Thymus (tissue), 11 donors: ENCODE measurements at regions not wholly inside any gene's neighbourhood (a gene's known extent, or its start where the extent isn't known, plus 50 kb on each side); places are given as distances from the start of the nearest gene placed in this dataset.

Experiments used
- DNase-seq, 9 donors: peaks; one replicate each; pipeline ENCODE4 v3.0.0-alpha.2; 2013; ENCODE audit warnings: low spot score in 9 of 9, low read depth in 6 of 9, missing footprints in 1 of 9
- H3K27ac ChIP-seq, 2 donors: one replicate each; pipeline ENCODE4 v1.5.1; 2013; ENCODE audit warnings: control low read depth in 1 of 2, low read depth in 1 of 2, low read length in 1 of 2, mild to moderate bottlenecking in 1 of 2, moderate library complexity in 1 of 2
- H3K27me3 ChIP-seq, 2 donors: one replicate each; pipeline ENCODE4 v1.5.1; 2013; ENCODE audit warnings: low read length in 1 of 2; ENCODE audit not compliant: control insufficient read depth in 2 of 2, insufficient read depth in 1 of 2
- H3K36me3 ChIP-seq, 2 donors: one replicate each; pipeline ENCODE4 v1.5.1; 2013; ENCODE audit warnings: low read length in 1 of 2, mild to moderate bottlenecking in 1 of 2, moderate library complexity in 1 of 2; ENCODE audit not compliant: control insufficient read depth in 2 of 2, insufficient read depth in 2 of 2
- H3K4me1 ChIP-seq, 2 donors: one replicate each; pipeline ENCODE4 v1.5.1; 2013; ENCODE audit warnings: low read length in 2 of 2; ENCODE audit not compliant: control insufficient read depth in 2 of 2, insufficient read depth in 2 of 2
- H3K4me3 ChIP-seq, 2 donors: one replicate each; pipeline ENCODE4 v1.5.1; 2013; ENCODE audit warnings: low read length in 2 of 2, control low read depth in 1 of 2, mild to moderate bottlenecking in 1 of 2
- H3K9me3 ChIP-seq, 2 donors: one replicate each; pipeline ENCODE4 v1.5.1; 2013; ENCODE audit warnings: low read length in 1 of 2, mild to moderate bottlenecking in 1 of 2; ENCODE audit not compliant: control insufficient read depth in 2 of 2, insufficient read depth in 1 of 2
- WGBS: extraction: QIAGEN DNeasy Blood & Tissue Kit; methylation state at CpG from one replicate; pipeline ENCODE4 v1.1.7; 2013; 5-methylcytosine and 5-hydroxymethylcytosine counted together
- donor health status: healthy.

DNA sequence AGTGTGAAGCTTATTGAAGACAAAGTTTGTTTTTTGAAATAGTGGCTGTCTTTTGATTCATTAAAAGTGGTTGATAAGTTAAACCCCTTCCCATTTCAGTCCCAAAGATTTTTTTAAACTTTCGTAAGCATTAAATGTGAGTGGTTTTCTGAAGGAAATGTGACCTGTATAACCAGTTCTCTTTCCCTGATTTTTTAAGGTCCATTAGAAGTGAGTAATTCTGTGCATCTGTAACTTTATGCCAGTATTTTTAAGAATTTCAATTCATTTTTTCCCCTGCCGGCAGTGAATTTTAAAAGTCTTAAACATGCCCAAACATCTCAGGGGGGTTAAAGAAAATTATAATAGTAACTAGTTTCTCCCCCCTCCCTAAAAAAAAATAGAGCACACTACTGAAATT is 254.6 kb upstream of the SP8 start:
- no peaks in the 10 kb centered on the region for H3K9me3 ChIP-seq
- no peaks in the 10 kb centered on the region for H3K27me3 ChIP-seq
- H3K27ac ChIP-seq = no peak overlapping the region
- no peaks in the 10 kb centered on the region for H3K36me3 ChIP-seq
- DNase-seq = no peak
- H3K4me3 ChIP-seq = no peak overlapping the region
- H3K4me1 ChIP-seq = no peaks in the 10 kb centered on the region
- 96% methylated on average over 2 of the region's 2 CpGs for WGBS

DNA sequence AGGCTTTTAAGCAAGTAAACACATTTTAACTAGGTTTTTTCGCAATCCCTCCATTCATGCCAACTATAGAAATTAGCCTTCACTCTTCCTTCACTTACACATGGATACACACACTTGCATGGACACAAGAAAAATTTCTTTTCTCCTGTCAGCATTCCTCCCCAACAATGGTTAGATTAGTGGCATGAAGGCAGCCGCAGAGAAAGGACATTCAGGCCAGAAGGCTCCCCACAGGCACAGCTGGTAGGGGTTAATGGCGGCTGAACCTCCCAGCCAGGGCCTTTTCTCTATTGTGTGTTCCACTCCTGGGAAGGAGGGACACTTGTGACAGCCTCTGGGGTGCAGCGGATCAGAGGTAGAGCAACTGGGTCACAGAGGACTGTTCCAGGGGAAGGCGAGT is 255.0 kb upstream of the SP8 start:
- 94% methylated on average over 5 of the region's 5 CpGs for WGBS
- Histone ChIP-seq H3K4me3 (no peak overlapping the region), H3K27me3 (no peaks in the 10 kb centered on the region), H3K4me1 (no peaks in the 10 kb centered on the region), H3K9me3 (no peaks in the 10 kb centered on the region), H3K36me3 (no peaks in the 10 kb centered on the region), H3K27ac (no peak overlapping the region)
- DNase-seq = no peak

DNA sequence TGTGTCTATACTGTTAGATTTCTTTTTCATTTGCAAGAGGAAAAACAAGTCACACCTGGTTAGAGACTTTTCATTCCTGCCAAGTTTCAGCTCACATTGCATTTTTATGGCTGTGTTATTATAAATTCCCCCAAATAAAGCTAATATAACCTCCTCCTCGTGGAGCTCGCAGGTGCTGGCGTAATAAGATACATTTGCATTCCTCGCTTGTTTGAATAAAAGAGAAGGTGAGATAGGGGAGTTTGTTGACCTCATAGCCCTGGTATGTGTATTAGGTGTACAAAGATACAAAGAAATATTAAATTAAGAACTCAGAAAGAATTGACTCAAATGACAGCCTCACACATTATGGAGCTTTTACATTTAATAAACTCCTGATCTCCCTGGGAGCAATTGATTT is 257.7 kb upstream of the SP8 start:
- WGBS = 92% methylated on average over 4 of the region's 4 CpGs
- no peaks in the 10 kb centered on the region for H3K9me3 ChIP-seq
- no peak overlapping the region for H3K4me3 ChIP-seq
- no peaks in the 10 kb centered on the region for H3K4me1 ChIP-seq
- no peaks in the 10 kb centered on the region for H3K36me3 ChIP-seq
- DNase-seq = peak in 2 of 9 donors; percentile 3 to 16
- H3K27ac ChIP-seq = peak overlapping the region in 1 of 2 donors; percentile 34
- no peaks in the 10 kb centered on the region for H3K27me3 ChIP-seq

DNA sequence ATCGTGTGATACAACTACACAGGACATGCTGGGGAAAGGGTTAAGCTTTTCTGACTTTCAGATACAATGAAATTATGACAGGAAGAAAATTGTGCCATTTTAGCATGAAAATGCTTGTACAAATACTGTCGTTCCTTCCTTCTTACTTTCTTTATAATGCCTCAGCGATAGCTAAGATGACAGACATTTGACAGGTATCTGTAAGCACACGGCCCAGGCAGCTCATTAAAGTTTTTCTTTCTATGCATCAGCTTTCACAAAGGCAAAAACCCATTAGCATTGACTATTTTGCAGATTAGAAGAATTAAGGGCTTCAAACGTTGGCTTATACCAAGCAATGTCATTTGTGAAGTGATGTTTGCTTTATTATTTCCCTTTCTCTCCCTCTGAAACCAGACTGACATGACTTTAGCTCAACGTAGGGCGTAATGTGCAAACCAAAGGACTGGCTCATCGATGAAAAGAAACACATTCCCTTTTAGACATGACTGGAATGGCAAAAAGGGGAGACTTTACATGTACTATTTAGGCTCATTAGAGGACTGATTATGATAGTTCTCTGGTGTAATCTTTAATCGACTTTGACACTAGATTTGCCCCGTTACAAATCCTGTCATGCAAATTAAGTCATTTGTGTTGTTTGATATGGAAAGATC is 258.4 kb upstream of the SP8 start:
- no peak overlapping the region for H3K4me3 ChIP-seq
- 85% methylated on average over 10 of the region's 10 CpGs for WGBS
- no peaks in the 10 kb centered on the region for H3K9me3 ChIP-seq
- no peak for DNase-seq
- peak overlapping the region in 1 of 2 donors; percentile 34 for H3K27ac ChIP-seq
- no peaks in the 10 kb centered on the region for H3K4me1 ChIP-seq
- no peaks in the 10 kb centered on the region for H3K27me3 ChIP-seq
- H3K36me3 ChIP-seq = no peaks in the 10 kb centered on the region

DNA sequence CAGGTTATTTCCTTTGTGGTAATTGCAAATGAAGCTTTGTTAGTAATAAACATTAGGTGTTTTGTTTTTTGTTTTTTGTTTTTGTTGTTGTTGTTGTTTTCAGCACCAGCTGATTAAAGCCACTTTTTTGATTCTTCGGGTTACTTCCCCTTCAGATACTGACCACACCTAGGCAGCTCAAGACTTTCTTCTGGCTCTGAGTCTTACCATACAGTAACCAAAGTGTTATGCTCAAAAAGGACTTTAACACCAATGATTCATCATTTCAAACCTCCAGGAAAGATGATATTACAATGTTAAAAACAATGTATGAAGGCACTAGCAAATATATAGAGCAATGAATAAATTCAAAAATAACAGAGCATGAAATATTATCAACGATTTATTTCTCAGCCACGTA is 265.2 kb upstream of the SP8 start:
- Histone ChIP-seq H3K36me3 (no peaks in the 10 kb centered on the region), H3K27me3 (no peaks in the 10 kb centered on the region), H3K4me1 (no peaks in the 10 kb centered on the region), H3K9me3 (no peaks in the 10 kb centered on the region), H3K27ac (no peak overlapping the region), H3K4me3 (no peak overlapping the region)
- WGBS = 94% methylated on average over 3 of the region's 3 CpGs
- DNase-seq = no peak

GRCh38 chr7:21054427-21055112 is 267.9 kb upstream of the SP8 start:
- H3K36me3 ChIP-seq = no peaks in the 10 kb centered on the region
- H3K27me3 ChIP-seq = no peaks in the 10 kb centered on the region
- no peak for DNase-seq
- no peaks in the 10 kb centered on the region for H3K9me3 ChIP-seq
- no peak overlapping the region for H3K4me3 ChIP-seq
- WGBS = 96% methylated on average over 5 of the region's 5 CpGs
- H3K27ac ChIP-seq = no peak overlapping the region
- H3K4me1 ChIP-seq = no peaks in the 10 kb centered on the region

DNA sequence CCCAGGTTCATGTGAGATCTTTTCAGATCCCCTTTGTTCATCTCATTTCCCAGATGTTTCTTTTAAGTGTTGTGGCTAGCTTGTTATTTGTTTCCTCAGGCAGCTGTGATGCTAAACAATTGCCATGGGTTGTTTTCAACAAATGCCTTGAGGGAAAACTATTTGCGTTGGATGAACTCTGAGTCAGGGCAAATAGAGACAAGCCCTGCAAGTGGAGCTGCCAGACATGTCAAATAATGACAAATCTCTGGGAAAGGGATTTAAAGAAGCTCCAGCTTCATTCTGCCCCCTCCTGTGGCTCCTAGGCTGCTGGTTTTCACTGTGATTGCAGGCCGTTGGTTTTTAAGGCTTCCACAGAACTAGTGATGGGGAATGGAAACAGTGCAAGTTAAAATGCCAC is 272.4 kb upstream of the SP8 start:
- Histone ChIP-seq H3K27ac (no peak overlapping the region), H3K4me3 (no peak overlapping the region), H3K27me3 (no peaks in the 10 kb centered on the region), H3K9me3 (no peaks in the 10 kb centered on the region), H3K36me3 (no peaks in the 10 kb centered on the region), H3K4me1 (no peaks in the 10 kb centered on the region)
- DNase-seq = no peak
- WGBS = 92% methylated on average over 2 of the region's 2 CpGs

GRCh38 chr7:21063106-21063505 is 276.4 kb upstream of the SP8 start:
- Histone ChIP-seq H3K27me3 (no peaks in the 10 kb centered on the region), H3K4me1 (no peaks in the 10 kb centered on the region), H3K9me3 (no peaks in the 10 kb centered on the region), H3K4me3 (no peak overlapping the region), H3K36me3 (no peaks in the 10 kb centered on the region), H3K27ac (no peak overlapping the region)
- no peak for DNase-seq
- WGBS = 95% methylated on average over 2 of the region's 2 CpGs

DNA sequence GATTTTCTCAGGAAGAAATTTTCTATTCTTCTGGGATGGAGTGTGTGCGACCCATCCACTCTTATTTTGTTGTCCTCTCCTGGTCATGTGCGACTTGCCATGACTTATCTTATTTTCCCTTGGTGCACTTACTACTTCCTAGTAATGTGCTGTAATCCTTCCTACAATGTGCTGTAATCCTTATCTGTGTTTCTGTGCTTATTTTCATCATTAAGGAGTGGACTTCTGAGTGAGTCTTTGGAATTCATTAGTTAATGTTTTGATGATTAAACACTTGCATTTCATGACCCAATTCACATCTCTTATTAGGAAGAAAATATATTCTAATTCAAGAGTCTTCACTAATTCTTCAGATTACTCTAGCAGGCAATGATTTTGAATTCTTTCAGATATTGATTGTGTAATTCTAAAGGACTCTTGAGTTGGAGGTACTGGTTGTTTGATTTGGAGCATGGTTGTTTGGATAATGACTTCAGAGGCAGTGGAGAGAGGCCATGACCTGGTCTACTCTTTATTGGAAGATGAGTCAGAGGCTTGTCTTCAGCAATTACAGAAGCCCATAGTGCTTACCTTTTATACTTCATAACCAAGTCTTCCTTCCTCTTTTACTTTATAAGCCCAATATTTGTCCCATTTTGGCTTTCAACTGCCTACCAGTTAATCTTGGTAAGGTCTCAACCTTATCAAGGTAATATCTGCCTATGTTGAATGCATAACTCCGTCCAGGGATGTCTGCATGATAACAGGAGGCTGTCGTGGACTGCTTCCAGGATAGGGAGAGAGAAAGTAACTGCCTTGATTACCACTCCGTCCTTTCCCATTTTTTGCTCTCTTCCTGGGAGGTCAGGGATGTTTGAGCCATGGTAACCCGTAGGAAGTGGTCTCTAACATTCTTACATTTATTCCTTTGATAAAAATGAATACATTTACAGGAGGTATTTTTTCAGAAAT is 278.3 kb upstream of the SP8 start:
- Histone ChIP-seq H3K4me1 (no peaks in the 10 kb centered on the region), H3K4me3 (no peak overlapping the region), H3K36me3 (no peaks in the 10 kb centered on the region), H3K9me3 (no peaks in the 10 kb centered on the region), H3K27me3 (no peaks in the 10 kb centered on the region), H3K27ac (no peak overlapping the region)
- DNase-seq = no peak
- 94% methylated on average over 6 of the region's 6 CpGs for WGBS
